ENCODE measurements at regions not wholly inside any gene's neighbourhood (a gene's known extent, or its start where the extent isn't known, plus 50 kb on each side); places are given as distances from the start of the nearest gene placed in this dataset.

DNA sequence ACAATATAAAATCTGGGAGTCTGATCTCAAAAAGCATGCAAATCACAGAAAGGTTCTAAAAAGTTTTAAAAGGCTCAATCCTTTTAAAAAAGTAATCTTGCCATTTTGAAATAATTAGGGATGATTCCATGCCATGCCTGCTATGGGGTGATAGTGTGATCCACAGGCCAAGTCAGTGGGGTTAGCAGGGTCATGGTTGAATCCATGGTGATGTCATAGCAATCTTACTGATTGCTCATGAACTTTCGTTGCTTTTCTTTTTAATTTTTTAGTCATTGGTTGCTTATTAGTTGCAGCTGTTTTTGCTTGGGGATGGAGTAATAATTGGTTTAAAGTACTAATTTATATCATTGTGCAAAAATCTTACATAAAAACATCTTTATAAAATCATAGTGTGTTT is 485.0 kb downstream of the ENC1 start:
- TF ChIP-seq, protein P1, sequence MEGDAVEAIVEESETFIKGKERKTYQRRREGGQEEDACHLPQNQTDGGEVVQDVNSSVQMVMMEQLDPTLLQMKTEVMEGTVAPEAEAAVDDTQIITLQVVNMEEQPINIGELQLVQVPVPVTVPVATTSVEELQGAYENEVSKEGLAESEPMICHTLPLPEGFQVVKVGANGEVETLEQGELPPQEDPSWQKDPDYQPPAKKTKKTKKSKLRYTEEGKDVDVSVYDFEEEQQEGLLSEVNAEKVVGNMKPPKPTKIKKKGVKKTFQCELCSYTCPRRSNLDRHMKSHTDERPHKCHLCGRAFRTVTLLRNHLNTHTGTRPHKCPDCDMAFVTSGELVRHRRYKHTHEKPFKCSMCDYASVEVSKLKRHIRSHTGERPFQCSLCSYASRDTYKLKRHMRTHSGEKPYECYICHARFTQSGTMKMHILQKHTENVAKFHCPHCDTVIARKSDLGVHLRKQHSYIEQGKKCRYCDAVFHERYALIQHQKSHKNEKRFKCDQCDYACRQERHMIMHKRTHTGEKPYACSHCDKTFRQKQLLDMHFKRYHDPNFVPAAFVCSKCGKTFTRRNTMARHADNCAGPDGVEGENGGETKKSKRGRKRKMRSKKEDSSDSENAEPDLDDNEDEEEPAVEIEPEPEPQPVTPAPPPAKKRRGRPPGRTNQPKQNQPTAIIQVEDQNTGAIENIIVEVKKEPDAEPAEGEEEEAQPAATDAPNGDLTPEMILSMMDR (conservative IDR thresholded peaks at IDR 0.05; ENCODE audit: low read length), result no peak
- no peak for TF ChIP-seq EZH2phosphoT487 (IDR thresholded peaks at IDR 0.05; ENCODE audit: borderline replicate concordance)

All from Loucy (cell line).